ENCODE measurements at regions not wholly inside any gene's neighbourhood (a gene's known extent, or its start where the extent isn't known, plus 50 kb on each side); places are given as distances from the start of the nearest gene placed in this dataset.

DNA sequence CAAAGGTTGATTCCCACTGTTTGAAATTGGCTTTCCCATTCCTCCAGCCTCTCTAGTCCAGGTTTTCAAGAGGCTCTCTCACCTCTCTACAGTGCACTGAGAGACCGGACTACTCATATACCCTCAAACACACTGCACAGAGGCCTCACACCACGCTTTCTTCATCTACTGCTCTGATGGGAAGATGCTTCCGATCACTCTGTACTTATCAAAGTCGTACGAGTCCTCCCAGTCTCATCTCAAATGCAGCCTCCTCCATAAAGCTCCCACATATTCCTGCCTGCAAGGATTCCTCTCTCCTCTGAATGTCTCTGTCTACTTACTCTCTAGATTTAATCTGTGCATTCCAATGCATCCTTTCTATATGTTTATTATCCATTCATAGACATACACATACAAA, 164.4 kb downstream of the EFNB2 start:
- TF ChIP-seq, protein P1, sequence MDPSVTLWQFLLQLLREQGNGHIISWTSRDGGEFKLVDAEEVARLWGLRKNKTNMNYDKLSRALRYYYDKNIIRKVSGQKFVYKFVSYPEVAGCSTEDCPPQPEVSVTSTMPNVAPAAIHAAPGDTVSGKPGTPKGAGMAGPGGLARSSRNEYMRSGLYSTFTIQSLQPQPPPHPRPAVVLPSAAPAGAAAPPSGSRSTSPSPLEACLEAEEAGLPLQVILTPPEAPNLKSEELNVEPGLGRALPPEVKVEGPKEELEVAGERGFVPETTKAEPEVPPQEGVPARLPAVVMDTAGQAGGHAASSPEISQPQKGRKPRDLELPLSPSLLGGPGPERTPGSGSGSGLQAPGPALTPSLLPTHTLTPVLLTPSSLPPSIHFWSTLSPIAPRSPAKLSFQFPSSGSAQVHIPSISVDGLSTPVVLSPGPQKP (IDR thresholded peaks at IDR 0.05; ENCODE audit: borderline replicate concordance, low read depth, low read length) = no peak
- TF ChIP-seq FOS (IDR thresholded peaks at IDR 0.05; ENCODE audit: low read depth, low read length) (no peak), POLR2A (IDR thresholded peaks at IDR 0.05; ENCODE audit: low read depth, low read length) (no peak)

All from IMR-90 (cell line).